Muscle of leg (tissue), 3 donors: ENCODE measurements at regions not wholly inside any gene's neighbourhood (a gene's known extent, or its start where the extent isn't known, plus 50 kb on each side); places are given as distances from the start of the nearest gene placed in this dataset.

Experiments used
- DNase-seq: peaks from one replicate; pipeline ENCODE4 v3.0.0; 2013
- H3K27ac ChIP-seq: one replicate; pipeline ENCODE4 v1.5.1; 2013; ENCODE audit warnings: mild to moderate bottlenecking, low read length, control low read depth
- H3K27me3 ChIP-seq: one replicate; pipeline ENCODE4 v1.6.1; 2013; ENCODE audit warnings: low read length; ENCODE audit not compliant: control insufficient read depth, insufficient read depth
- H3K36me3 ChIP-seq: one replicate; pipeline ENCODE4 v1.6.1; 2013; ENCODE audit warnings: low read length; ENCODE audit not compliant: control insufficient read depth, insufficient read depth
- H3K4me1 ChIP-seq: one replicate; pipeline ENCODE4 v1.6.1; 2013; ENCODE audit warnings: low read length; ENCODE audit not compliant: control insufficient read depth, insufficient read depth
- H3K4me3 ChIP-seq: one replicate; pipeline ENCODE4 v1.5.1; 2013; ENCODE audit warnings: low read length, control low read depth
- H3K9me3 ChIP-seq: replicated peaks from 2 replicates; pipeline ENCODE4 v1.6.1; 2013; ENCODE audit warnings: low read depth, low read length; ENCODE audit not compliant: control insufficient read depth
- WGBS: methylation state at CpG from one replicate; pipeline ENCODE4 v1.1.5; 2013; ENCODE audit warnings: missing lambda C conversion rate; ENCODE audit not compliant: insufficient coverage; 5-methylcytosine and 5-hydroxymethylcytosine counted together

GRCh38 chr7:115136796-115137443 lies 215.0 kb downstream of the MDFIC start:
- Histone ChIP-seq H3K36me3 (no peaks in the 10 kb centered on the region), H3K27me3 (no peaks in the 10 kb centered on the region), H3K27ac (no peak overlapping the region), H3K4me1 (no peaks in the 10 kb centered on the region), H3K9me3 (no peaks in the 10 kb centered on the region), H3K4me3 (no peak overlapping the region)
- 78% methylated on average over 1 of the region's 3 CpGs for WGBS
- DNase-seq: no peak

GRCh38 chr7:115135769-115136410 lies 214.0 kb downstream of the MDFIC start:
- no peak overlapping the region for H3K4me3 ChIP-seq
- H3K27ac ChIP-seq: no peak overlapping the region
- H3K27me3 ChIP-seq: no peaks in the 10 kb centered on the region
- H3K9me3 ChIP-seq: no peaks in the 10 kb centered on the region
- H3K36me3 ChIP-seq: no peaks in the 10 kb centered on the region
- no peak for DNase-seq
- no peaks in the 10 kb centered on the region for H3K4me1 ChIP-seq
- WGBS: no CpG with 5 or more reads among the region's 1 CpG

- Histone ChIP-seq H3K27me3 (no peaks in the 10 kb centered on the region), H3K27ac (no peak overlapping the region), H3K36me3 (no peaks in the 10 kb centered on the region), H3K9me3 (no peaks in the 10 kb centered on the region), H3K4me1 (no peaks in the 10 kb centered on the region), H3K4me3 (no peak overlapping the region)
- WGBS: 86% methylated on average over 1 of the region's 4 CpGs
- no peak for DNase-seq
These were observed 213.3 kb downstream of the MDFIC start for GRCh38 chr7:115135146-115135545.

GRCh38 chr7:115133248-115133647 lies 211.4 kb downstream of the MDFIC start:
- DNase-seq: no peak
- 97% methylated on average over 3 of the region's 5 CpGs for WGBS
- Histone ChIP-seq H3K27me3 (no peaks in the 10 kb centered on the region), H3K4me1 (no peaks in the 10 kb centered on the region), H3K9me3 (no peaks in the 10 kb centered on the region), H3K4me3 (no peak overlapping the region), H3K27ac (no peak overlapping the region), H3K36me3 (no peaks in the 10 kb centered on the region)

GRCh38 chr7:115132096-115132495 lies 210.2 kb downstream of the MDFIC start:
- no peaks in the 10 kb centered on the region for H3K9me3 ChIP-seq
- DNase-seq: no peak
- H3K4me3 ChIP-seq: no peak overlapping the region
- no peaks in the 10 kb centered on the region for H3K27me3 ChIP-seq
- WGBS: no CpG with 5 or more reads among the region's 1 CpG
- no peaks in the 10 kb centered on the region for H3K36me3 ChIP-seq
- no peaks in the 10 kb centered on the region for H3K4me1 ChIP-seq
- no peak overlapping the region for H3K27ac ChIP-seq

- Histone ChIP-seq H3K36me3 (no peaks in the 10 kb centered on the region), H3K9me3 (no peaks in the 10 kb centered on the region), H3K4me3 (no peak overlapping the region), H3K27me3 (no peaks in the 10 kb centered on the region), H3K4me1 (no peaks in the 10 kb centered on the region), H3K27ac (no peak overlapping the region)
- no peak for DNase-seq
- WGBS: no CpG with 5 or more reads among the region's 2 CpGs
These were observed 206.3 kb downstream of the MDFIC start for GRCh38 chr7:115128154-115128553.

- no peak overlapping the region for H3K27ac ChIP-seq
- no CpG with 5 or more reads among the region's 5 CpGs for WGBS
- no peaks in the 10 kb centered on the region for H3K4me1 ChIP-seq
These were observed 205.6 kb downstream of the MDFIC start for GRCh38 chr7:115127399-115128021.

GRCh38 chr7:115125750-115126149 lies 203.9 kb downstream of the MDFIC start:
- Histone ChIP-seq H3K36me3 (no peaks in the 10 kb centered on the region), H3K27ac (no peak overlapping the region), H3K4me1 (no peaks in the 10 kb centered on the region), H3K4me3 (no peak overlapping the region), H3K27me3 (no peaks in the 10 kb centered on the region), H3K9me3 (no peaks in the 10 kb centered on the region)
- no peak for DNase-seq

More at GRCh38 chr7:115127399-115128021, 205.6 kb downstream of the MDFIC start:
- no peak overlapping the region for H3K4me3 ChIP-seq
- H3K9me3 ChIP-seq: no peaks in the 10 kb centered on the region
- no peak for DNase-seq
- H3K36me3 ChIP-seq: no peaks in the 10 kb centered on the region
- H3K27me3 ChIP-seq: no peaks in the 10 kb centered on the region

- Histone ChIP-seq H3K4me3 (no peak overlapping the region), H3K9me3 (no peaks in the 10 kb centered on the region), H3K27me3 (no peaks in the 10 kb centered on the region), H3K4me1 (no peaks in the 10 kb centered on the region), H3K36me3 (no peaks in the 10 kb centered on the region), H3K27ac (no peak overlapping the region)
- WGBS: 92% methylated on average over 3 of the region's 3 CpGs
- no peak for DNase-seq
These were observed 203.4 kb downstream of the MDFIC start for GRCh38 chr7:115125312-115125711.

GRCh38 chr7:115124409-115124939 lies 202.6 kb downstream of the MDFIC start:
- H3K9me3 ChIP-seq: no peaks in the 10 kb centered on the region
- no peak for DNase-seq
- no peaks in the 10 kb centered on the region for H3K27me3 ChIP-seq
- H3K4me3 ChIP-seq: no peak overlapping the region
- H3K4me1 ChIP-seq: no peaks in the 10 kb centered on the region
- no peak overlapping the region for H3K27ac ChIP-seq
- H3K36me3 ChIP-seq: no peaks in the 10 kb centered on the region
